Panc1 (cell line): ENCODE measurements at regions not wholly inside any gene's neighbourhood (a gene's known extent, or its start where the extent isn't known, plus 50 kb on each side); places are given as distances from the start of the nearest gene placed in this dataset.

ENCODE experiments used
- CTCF ChIP-seq: fragments of 450-650 bp; IDR thresholded peaks from 2 replicates; pipeline ENCODE4 v1.5.1; 2017; ENCODE audit warnings: mild to moderate bottlenecking
- REST ChIP-seq, 2 experiments: IDR thresholded peaks; 2 replicates each; pipeline ENCODE4 v1.6.1; 2011 to 2012; ENCODE audit warnings: low read depth in 2 of 2, control low read depth in 1 of 2, low read length in 1 of 2, mild to moderate bottlenecking in 1 of 2, moderate library complexity in 1 of 2; ENCODE audit not compliant: insufficient read depth in 1 of 2

GRCh38 chr7:119408596-119408995 lies 864.4 kb upstream of the KCND2 start:
- TF ChIP-seq REST (IDR thresholded peaks at IDR 0.05; ENCODE audit: insufficient read depth in 1 of 2, low read depth in 2 of 2, low read length in 1 of 2) = no peak
- no peak for TF ChIP-seq CTCF
